Prostate gland (tissue), 2 donors: ENCODE measurements at regions not wholly inside any gene's neighbourhood (a gene's known extent, or its start where the extent isn't known, plus 50 kb on each side); places are given as distances from the start of the nearest gene placed in this dataset.

Experiments used
- DNase-seq: peaks from one replicate; pipeline ENCODE4 v3.0.0-alpha.2; 2019; ENCODE audit warnings: low spot score
- H3K27ac ChIP-seq, 2 donors: fragments of 200-600 bp; sonication (generic); 2 replicates each; pipeline ENCODE4 v1.5.1; 2017 to 2019
- H3K27me3 ChIP-seq: fragments of 200-600 bp; sonication (generic); replicated peaks from 2 replicates; pipeline ENCODE4 v1.5.1; 2019; ENCODE audit not compliant: insufficient read depth
- H3K36me3 ChIP-seq, 2 donors: fragments of 200-600 bp; sonication (generic); 1 replicate in 1 of 2; 2 replicates in 1 of 2; pipeline versions ENCODE4 v1.5.1 to v1.8.1; 2017 to 2019
- H3K4me1 ChIP-seq: fragments of 200-600 bp; sonication (generic); replicated peaks from 2 replicates; pipeline ENCODE4 v1.5.1; 2019
- H3K4me3 ChIP-seq, 2 donors: fragments of 200-600 bp; sonication (generic); 2 replicates each; pipeline ENCODE4 v1.5.1; 2017 to 2019
- H3K9me3 ChIP-seq: fragments of 200-600 bp; sonication (generic); 2 replicates; pipeline ENCODE4 v1.5.1; 2017
- POLR2A ChIP-seq: fragments of 450-650 bp; IDR thresholded peaks from one replicate; pipeline ENCODE4 v1.6.1; 2016; ENCODE audit warnings: antibody characterized with exemption, mild to moderate bottlenecking
- POLR2AphosphoS5 ChIP-seq: sonication (generic); formaldehyde crosslinking; IDR thresholded peaks from one replicate; pipeline ENCODE4 v1.6.1; 2017; ENCODE audit warnings: antibody characterized with exemption
- WGBS: methylation state at CpG from one replicate; pipeline ENCODE4 v1.1.5; 2018; 5-methylcytosine and 5-hydroxymethylcytosine counted together
- intact Hi-C: fragments of 100-400 bp; cut with DNase I; formaldehyde crosslinking; loops from one replicate; pipeline ENCODE4 v1.14.2; 2022
- TF ChIP-seq, protein P1 (sequence below), 4 experiments: fragments of 200-600 bp in 2 of 4; fragments of 450-650 bp in 2 of 4; sonication (generic) in 2 of 4; IDR thresholded peaks; 1 replicate in 3 of 4; 2 replicates in 1 of 4; pipeline ENCODE4 v1.5.1; 2016 to 2019; ENCODE audit warnings: antibody characterized with exemption in 4 of 4, mild to moderate bottlenecking in 2 of 4, moderate library complexity in 2 of 4

DNA sequence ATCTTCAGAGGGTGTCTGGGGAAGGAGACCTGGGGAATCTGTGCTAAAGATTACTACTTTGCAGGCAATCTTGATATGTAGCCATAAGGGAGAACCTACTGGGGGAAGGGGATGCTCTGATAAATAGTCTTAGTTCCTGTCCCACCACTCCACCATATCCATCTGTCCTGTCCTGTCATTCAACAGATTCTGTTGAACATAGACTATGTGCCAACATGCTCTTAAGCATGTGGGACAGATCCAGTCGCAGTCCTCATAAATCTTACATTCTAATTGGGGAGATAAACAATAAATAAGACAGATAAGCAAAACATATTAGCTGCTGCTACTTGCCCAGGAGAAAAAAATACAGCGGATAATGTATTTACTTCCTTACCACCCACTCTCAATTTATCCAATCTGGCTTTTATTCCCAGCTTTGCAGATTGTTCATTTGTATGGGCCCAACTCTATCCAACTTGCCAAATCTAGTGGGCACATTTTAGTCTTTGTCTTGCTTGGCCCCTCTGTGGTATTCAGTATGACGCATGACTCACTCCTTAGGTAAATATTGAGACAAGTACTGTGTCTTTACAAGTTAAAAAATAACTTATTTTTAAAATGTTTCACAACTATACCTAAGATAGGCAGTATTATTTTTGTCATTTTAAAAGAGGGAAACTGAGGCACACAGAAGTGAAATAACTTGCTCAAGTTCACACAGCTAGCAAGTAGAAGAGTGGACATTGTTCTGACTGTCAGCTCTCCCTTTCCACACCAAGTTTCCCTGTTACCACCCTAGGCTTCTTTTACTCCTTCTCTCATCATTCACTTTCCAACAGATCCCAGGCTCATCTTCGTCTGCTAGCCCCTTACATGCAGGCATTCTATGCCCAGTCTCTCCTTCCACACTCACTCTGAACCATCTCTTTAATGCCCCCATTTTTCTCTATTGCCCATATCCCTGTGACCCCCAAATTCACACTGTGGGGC is 133.6 kb upstream of the SESN3 start:
- peak; percentile 45 for TF ChIP-seq POLR2AphosphoS5
- TF ChIP-seq, protein P1, sequence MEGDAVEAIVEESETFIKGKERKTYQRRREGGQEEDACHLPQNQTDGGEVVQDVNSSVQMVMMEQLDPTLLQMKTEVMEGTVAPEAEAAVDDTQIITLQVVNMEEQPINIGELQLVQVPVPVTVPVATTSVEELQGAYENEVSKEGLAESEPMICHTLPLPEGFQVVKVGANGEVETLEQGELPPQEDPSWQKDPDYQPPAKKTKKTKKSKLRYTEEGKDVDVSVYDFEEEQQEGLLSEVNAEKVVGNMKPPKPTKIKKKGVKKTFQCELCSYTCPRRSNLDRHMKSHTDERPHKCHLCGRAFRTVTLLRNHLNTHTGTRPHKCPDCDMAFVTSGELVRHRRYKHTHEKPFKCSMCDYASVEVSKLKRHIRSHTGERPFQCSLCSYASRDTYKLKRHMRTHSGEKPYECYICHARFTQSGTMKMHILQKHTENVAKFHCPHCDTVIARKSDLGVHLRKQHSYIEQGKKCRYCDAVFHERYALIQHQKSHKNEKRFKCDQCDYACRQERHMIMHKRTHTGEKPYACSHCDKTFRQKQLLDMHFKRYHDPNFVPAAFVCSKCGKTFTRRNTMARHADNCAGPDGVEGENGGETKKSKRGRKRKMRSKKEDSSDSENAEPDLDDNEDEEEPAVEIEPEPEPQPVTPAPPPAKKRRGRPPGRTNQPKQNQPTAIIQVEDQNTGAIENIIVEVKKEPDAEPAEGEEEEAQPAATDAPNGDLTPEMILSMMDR (IDR thresholded peaks at IDR 0.05), result no peak
- WGBS, result 47% methylated on average over 4 of the region's 4 CpGs
- no peaks in the 10 kb centered on the region for H3K9me3 ChIP-seq
- no peak for DNase-seq
- H3K4me1 ChIP-seq, result no peaks in the 10 kb centered on the region
- no peak overlapping the region for H3K4me3 ChIP-seq
- intact Hi-C loops, result no loop called here
- no peaks in the 10 kb centered on the region for H3K27me3 ChIP-seq
- no peak overlapping the region for H3K27ac ChIP-seq
- H3K36me3 ChIP-seq, result no peaks in the 10 kb centered on the region

DNA sequence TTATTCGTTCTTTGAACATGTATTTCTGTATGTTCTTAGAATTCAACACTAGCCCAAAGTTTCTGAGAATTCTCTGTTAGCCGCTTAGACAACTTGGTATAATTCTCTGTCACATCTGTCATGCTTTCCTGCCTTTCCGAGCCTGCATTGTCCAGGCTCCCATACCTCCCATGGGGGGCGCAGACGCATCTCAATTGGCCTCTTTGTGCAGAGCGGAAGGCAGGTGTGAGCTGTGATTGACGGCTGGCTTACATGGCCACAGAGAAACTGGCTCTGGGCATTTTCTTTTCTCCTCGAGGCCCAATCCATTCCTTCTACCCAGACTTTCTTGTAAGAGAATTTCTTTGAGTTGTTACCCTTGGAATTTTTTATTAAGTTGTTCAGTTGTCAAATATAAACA is 132.7 kb upstream of the SESN3 start:
- TF ChIP-seq POLR2AphosphoS5 (no peak), POLR2A (no peak)
- TF ChIP-seq, protein P1 (IDR thresholded peaks at IDR 0.05), result no peak
- H3K27ac ChIP-seq, result no peak overlapping the region
- H3K9me3 ChIP-seq, result no peaks in the 10 kb centered on the region
- no peak overlapping the region for H3K4me3 ChIP-seq
- H3K4me1 ChIP-seq, result no peaks in the 10 kb centered on the region
- WGBS, result 72% methylated on average over 8 of the region's 8 CpGs
- intact Hi-C loops, result no loop called here
- H3K27me3 ChIP-seq, result no peaks in the 10 kb centered on the region
- H3K36me3 ChIP-seq, result no peaks in the 10 kb centered on the region
- DNase-seq, result no peak

DNA sequence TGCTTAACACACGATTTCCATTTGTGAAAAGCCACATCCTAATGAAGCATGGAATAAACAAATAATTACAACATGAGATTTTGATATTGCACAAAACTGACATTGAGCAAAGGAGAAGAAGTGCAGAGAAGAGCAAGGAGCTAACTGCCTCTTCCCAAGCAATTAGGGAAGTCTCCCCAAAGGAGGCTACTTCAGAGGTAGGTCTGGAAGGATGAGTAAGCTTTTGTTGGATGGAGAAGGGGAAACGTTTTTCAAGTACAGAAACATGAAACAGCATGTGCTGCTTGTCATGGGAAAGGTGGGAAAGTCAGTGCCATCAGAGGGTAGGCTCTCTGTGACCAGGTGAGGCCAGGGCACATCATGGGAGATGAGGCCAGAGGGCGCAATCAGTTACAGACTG is 132.2 kb upstream of the SESN3 start:
- Histone ChIP-seq H3K27ac (no peak overlapping the region), H3K4me3 (no peak overlapping the region), H3K27me3 (no peaks in the 10 kb centered on the region), H3K9me3 (no peaks in the 10 kb centered on the region), H3K4me1 (no peaks in the 10 kb centered on the region), H3K36me3 (no peaks in the 10 kb centered on the region)
- intact Hi-C loops, result no loop called here
- DNase-seq, result no peak
- 63% methylated on average over 3 of the region's 3 CpGs for WGBS
- TF ChIP-seq POLR2AphosphoS5, result no peak
- no peak for TF ChIP-seq POLR2A
- TF ChIP-seq, protein P1 (IDR thresholded peaks at IDR 0.05), result no peak

DNA sequence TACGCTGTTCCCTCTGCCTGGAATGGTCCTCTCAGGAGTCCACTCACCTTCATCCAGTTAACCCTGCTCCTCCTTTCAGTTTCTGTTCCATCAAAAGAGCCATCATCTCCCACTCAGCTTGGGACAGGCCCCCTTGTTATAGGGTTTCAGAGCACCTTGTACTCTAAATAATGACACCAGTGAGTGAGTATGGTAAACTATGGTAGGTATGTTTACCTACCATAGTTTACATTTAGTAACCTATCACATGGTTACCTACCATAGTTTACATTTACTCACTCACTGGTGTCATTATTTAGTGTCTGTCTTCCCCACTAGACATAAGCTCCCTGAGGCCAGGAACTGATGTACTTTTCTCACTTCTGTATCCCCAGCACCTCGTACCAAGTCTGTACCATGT is 130.2 kb upstream of the SESN3 start:
- 94% methylated on average over 2 of the region's 2 CpGs for WGBS
- no peaks in the 10 kb centered on the region for H3K4me1 ChIP-seq
- no peaks in the 10 kb centered on the region for H3K36me3 ChIP-seq
- TF ChIP-seq, protein P1 (IDR thresholded peaks at IDR 0.05), result no peak
- TF ChIP-seq POLR2AphosphoS5, result no peak
- TF ChIP-seq POLR2A, result no peak
- no peak overlapping the region for H3K4me3 ChIP-seq
- H3K9me3 ChIP-seq, result no peaks in the 10 kb centered on the region
- no peak for DNase-seq
- no peaks in the 10 kb centered on the region for H3K27me3 ChIP-seq
- no peak overlapping the region for H3K27ac ChIP-seq
- intact Hi-C loops, result no loop called here
